GM19025 (cell line): ENCODE measurements at regions not wholly inside any gene's neighbourhood (a gene's known extent, or its start where the extent isn't known, plus 50 kb on each side); places are given as distances from the start of the nearest gene placed in this dataset.

Experiments
- ATAC-seq: cut with Tn5 transposase; IDR thresholded peaks from one replicate; pipeline ENCODE4 v1.9.1; 2021; ENCODE audit warnings: mild to moderate bottlenecking, low read depth, moderate library complexity; ENCODE audit not compliant: unreplicated experiment

DNA sequence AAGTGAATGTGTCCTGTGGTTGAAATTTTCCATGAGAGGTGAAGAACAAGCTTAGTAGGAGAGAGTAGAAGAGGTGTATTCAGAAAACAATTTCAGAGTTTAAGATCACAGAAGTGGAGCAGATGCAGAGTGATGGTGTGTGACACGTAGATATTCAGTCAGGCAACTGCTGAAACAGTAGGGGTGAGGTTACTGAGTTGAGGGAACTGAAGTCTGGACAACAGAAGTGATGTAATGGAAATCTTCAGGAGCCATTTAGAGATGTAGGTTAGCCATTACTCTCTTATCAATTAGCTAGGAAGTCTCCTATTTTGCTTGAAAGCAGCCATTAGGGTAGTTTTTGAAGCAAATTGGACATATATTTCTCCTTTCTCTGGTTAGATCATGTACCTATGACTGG, 584.4 kb downstream of the PKHD1 start:
- ATAC-seq: no peak

GRCh38 chr6:51505434-51505833, 582.0 kb downstream of the PKHD1 start:
- ATAC-seq: no peak

DNA sequence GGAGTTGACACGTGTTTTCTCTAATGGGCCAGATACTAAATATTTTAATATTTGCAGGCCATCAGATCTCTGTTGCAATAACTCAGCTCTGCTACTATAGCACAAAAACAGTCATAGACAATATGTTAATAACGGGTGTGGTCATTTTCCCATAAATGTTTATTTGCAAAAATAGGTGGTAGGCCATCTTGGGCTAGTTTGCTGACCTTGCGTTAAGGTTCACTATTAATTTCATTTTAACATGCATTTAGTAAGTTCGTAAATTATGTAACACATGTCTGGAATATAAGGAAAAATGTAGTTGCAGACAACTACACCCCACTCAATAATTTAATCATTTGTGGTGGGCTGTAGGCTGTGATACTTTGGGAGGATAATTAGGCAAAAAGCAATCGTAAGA, 577.8 kb downstream of the PKHD1 start:
- no peak for ATAC-seq

- ATAC-seq: no peak
These were observed 576.3 kb downstream of the PKHD1 start for GRCh38 chr6:51511081-51511480.

- ATAC-seq: no peak
These were observed 573.3 kb downstream of the PKHD1 start for GRCh38 chr6:51513891-51514747.

DNA sequence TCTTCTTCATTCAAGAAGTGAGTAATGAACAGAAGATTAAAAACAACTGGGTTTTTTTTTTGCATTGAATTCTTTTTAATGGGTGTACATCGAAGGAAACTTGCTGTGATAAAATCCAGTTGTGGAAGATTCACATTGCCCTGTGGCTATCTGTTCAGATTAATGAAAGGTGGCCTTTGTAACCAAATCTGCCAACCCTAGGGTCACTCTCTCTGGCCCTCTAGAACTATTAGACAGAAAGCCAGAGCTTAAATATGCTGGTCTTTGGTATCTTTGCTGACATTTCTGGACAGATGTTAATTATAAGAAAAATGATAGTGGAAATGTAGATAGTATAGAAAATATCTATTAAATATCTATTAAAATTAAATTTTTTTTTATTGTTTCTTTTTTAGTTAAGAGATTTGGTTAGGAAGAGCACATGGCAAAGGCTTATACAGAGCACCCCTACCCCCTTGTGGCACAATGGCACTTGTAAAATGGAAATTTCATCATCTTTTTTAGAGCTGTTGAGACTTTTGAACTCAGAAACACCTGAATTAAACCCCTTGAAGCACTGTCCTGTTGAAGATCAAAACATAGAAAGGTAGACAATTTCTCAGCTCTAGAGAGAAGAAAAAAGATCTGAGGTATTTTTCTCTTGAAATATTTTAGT, 572.5 kb downstream of the PKHD1 start:
- no peak for ATAC-seq

DNA sequence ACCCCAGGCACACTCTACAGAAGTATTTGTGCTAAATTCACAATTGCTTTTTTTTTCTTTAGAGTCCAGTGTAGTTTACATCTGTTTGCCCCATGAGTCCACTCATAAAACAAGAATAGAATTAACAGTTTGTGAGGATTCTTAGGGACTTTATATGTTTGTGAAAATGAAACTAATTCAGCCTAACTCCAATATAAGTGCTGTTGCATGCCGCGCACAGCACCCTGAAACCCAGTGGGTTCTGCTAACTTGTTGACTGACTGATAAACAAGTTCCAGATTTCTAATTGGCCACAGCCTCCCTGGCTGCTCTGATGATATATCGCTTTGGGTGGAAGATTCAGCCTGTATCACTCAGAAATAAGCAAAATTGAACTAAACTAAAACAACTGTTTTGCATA, 561.4 kb downstream of the PKHD1 start:
- ATAC-seq: no peak

GRCh38 chr6:51526922-51527321, 560.5 kb downstream of the PKHD1 start:
- ATAC-seq: peak; percentile 37

DNA sequence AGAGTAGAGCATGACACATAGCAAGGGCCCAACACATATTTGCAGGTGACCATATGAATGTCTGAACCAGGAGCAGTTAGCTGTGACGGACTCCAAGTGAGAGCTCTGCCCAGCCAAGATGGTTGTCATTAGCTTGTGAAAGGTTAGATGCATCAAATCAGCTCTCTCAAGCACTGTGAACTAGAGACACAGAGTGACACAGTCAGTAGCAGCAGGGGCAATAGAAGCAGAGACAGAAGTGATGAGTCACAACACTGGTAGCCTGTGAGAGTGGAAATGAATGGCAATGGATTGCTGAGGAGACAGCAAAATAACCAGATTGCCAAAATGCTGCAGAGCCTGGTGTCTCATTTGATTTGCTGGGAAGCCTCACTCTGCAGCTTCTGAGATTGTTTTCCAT, 558.9 kb downstream of the PKHD1 start:
- no peak for ATAC-seq

DNA sequence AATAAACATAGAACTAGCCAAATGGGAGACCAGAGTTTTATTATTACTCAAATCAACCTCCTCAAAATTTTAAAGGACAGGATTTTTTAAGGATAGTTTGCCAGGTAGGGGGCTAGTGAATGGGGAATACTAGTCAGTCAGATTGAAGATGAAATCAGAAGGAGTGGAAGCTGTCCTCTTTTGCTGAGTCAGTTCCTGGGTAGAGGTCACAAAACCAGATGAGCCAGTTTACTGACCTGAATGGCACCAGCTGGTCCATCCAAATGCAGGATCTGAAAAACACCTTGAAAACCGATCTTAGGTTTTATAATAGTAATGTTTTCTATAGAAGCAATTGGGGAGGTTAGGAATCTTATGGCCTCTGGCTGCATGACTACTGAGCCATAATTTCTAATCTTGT, 558.2 kb downstream of the PKHD1 start:
- ATAC-seq: no peak

GRCh38 chr6:51531623-51532022, 555.8 kb downstream of the PKHD1 start:
- peak; percentile 66 for ATAC-seq

- no peak for ATAC-seq
These were observed 553.5 kb downstream of the PKHD1 start for GRCh38 chr6:51533962-51534361.

GRCh38 chr6:51535327-51535726, 552.1 kb downstream of the PKHD1 start:
- no peak for ATAC-seq

DNA sequence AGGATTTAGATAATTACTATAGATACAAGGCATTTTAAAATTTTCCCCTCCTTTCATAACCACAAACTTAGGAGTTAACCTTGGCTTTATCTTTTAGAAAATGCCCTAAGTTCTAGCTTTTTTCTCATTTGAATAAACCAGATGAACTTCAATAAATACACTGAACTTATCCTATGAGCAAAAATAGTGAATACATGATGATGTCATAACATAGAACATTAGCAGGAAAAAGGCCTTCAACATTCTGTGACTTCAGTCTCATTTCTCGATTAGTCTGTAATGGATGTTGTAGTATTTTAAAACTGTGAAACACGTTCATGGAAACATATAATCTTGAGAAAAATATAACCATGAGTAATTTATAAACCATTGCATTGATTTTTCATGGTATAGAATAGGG, 550.7 kb downstream of the PKHD1 start:
- ATAC-seq: no peak

DNA sequence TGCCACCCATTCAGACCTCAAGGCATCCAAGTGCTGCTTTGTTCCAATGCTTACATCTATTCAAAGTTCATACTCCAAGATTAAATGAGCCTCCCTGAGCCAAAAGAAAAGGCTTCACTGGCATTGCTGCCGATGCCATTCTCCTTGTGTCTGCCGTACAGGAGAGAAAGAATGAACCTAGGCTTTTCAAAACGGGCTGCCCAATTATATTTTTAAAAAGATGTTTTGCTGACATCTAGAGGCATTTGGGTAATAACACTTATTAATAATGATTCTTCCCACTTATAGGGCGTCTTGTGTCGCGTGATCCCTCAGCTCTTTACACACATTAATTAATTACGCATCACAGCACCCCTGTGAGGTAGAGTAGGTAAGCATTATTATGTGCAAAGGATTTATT, 545.6 kb downstream of the PKHD1 start:
- no peak for ATAC-seq

DNA sequence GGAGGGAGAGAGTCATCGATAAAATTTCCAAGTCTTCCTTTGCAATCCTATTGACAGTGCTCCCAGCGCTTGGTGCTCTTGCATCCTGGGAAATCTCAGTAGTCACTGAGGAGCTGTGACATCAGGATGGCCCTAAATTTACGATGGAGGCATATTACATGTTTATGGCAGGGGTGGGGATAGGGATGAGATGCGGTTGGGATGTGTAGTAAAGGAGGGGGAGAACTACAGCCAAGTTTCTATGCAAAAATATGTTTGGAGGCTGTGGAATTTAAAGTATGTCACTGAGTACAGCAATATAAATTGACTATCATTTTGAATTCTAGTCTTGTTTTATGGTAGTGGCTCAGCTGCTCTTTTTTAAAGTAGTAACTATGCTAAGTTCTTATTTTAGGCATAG, 544.9 kb downstream of the PKHD1 start:
- no peak for ATAC-seq

DNA sequence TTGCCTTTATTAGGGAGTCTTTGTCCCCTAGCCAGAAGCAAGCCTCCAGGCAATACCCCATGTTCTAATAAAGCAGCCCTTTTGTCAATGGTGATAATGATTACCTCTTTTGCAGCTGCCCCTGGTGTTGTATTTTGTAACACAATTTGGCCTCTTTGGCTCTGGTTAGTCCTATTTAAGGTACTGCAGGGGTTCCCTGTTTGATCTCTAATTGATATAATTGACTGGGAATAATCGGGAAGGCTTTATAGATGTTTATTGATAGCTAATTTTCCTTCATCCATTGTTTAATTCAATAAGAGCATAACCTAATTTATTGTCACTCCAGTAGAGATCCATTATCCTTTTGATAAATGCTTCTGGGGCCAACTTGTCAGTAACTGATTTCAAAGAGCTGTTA, 537.2 kb downstream of the PKHD1 start:
- no peak for ATAC-seq

DNA sequence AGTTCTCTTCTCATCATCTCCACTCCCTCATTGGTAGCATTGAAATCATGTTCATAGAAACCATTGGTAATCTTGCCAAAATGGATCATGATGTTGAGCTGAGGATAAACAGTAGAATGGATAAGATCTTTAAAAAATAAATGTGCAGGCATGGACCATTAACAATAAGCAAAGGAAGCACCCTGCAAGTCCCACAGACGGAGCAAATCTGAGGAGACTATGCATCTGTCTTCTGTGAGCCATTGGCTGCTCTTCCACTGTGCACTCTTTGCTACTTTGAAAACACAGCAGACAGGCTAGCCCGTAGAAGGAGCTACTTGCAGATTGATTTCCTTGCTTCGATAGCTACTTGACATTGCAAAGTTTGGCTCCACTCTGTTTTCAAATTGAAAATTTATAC, 535.0 kb downstream of the PKHD1 start:
- no peak for ATAC-seq

DNA sequence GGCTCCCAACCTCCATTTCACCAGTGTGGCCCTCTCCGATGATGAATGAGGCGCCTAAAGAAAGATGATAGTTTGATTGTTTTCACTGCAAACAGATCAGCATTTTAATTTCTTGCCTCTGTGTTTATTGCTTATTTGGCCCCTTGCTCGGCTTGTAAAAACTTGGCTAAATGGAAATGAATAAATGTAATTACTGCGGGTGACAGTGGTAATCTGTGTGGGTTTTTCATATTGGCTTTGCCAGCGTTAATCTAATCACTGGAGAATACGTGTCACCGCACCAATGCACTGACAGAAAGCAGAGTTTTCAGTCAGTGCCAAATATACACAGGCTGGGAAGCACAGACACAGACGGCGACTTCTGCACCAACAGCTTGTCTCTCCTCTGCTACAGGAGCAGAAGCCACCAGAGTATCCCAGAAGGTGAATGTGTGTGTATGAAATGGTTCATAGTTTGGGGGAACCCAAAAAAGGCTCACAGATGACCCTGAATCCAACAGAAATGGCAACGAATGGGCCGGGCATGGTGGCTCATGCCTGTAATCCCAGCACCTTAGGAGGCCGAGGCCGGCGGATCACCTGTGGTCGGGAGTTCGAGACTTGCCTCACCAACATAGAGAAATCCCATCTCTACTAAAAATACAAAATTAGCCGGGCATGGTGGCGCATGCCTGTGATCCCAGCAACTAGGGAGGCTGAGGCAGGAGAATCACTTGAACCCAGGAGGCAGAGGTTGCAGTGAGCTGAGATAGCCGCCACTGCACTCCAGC, 534.0 kb downstream of the PKHD1 start:
- no peak for ATAC-seq

- no peak for ATAC-seq
These were observed 533.4 kb downstream of the PKHD1 start for GRCh38 chr6:51554029-51554428.

DNA sequence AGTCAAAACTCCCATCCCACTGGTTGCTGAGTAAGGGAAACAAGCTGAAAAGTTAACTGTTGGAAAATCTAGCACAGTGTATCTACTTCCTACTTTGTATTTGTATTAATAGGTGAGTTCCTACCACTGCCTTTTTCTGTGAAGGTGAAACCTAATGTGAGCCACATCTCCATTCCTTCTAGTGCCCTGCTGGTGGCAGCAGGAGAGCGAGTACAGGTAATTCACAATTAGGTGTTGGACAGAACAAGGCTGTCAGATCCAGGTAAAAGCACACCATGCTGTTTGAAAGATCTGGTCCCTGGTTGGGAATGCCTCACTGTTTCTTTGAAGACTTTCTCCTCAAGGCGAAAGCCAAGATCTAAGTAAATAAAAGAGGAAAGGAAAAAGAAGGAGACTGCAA, 528.4 kb downstream of the PKHD1 start:
- no peak for ATAC-seq
